ENCODE measurements at regions not wholly inside any gene's neighbourhood (a gene's known extent, or its start where the extent isn't known, plus 50 kb on each side); places are given as distances from the start of the nearest gene placed in this dataset.

DNA sequence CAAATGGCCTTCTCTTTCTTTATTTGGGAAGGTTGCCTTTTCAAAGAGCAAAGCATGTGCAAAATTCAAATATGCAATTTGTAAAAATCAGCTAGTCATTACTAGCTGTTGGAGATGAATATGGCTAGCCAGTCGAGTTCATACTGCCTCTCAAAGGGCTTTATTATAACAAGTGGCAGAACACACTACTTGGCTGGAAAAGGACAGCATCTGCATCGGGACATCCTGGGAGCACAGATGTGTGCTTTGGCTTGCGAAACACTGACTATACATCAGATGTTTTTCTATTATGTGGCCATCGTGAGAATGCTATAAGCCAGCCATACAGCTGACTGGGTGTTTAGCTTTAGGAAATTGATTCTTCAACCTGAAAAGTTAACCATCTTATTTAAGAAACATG lies 424.2 kb downstream of the KCTD12 start:
- no peak for TF ChIP-seq CTCF (IDR thresholded peaks at IDR 0.05; ENCODE audit: control extremely low read depth, extremely low read depth, low read depth, missing control alignments)
- DNase-seq (ENCODE audit: extremely low spot score) = no peak
- ChIA-PET POLR2A (no interaction called here), CTCF (interaction anchor here (0.8 to 2.1 kb wide), 5 partner anchors 10 to 766 kb away, joined by 3 to 9 read pairs (median 3); no protein-coding TSS in a partner anchor)

- POLR2A ChIA-PET = no interaction called here
Observed at GRCh38 chr13:76461484-76461883, 424.7 kb downstream of the KCTD12 start.

GRCh38 chr13:76459863-76460262 lies 426.3 kb downstream of the KCTD12 start:
- POLR2A ChIA-PET = no interaction called here
- no peak for TF ChIP-seq CTCF (IDR thresholded peaks at IDR 0.05; ENCODE audit: control extremely low read depth, extremely low read depth, low read depth, missing control alignments)
- DNase-seq (ENCODE audit: extremely low spot score) = no peak
- CTCF ChIA-PET = no interaction called here

More at GRCh38 chr13:76461484-76461883, 424.7 kb downstream of the KCTD12 start:
- CTCF ChIA-PET = interaction anchor here (1.1 to 2.1 kb wide), 4 partner anchors 11 to 766 kb away, joined by 3 to 9 read pairs (median 4); no protein-coding TSS in a partner anchor
- no peak for TF ChIP-seq CTCF (IDR thresholded peaks at IDR 0.05; ENCODE audit: control extremely low read depth, extremely low read depth, low read depth, missing control alignments)
- no peak for DNase-seq (ENCODE audit: extremely low spot score)

DNA sequence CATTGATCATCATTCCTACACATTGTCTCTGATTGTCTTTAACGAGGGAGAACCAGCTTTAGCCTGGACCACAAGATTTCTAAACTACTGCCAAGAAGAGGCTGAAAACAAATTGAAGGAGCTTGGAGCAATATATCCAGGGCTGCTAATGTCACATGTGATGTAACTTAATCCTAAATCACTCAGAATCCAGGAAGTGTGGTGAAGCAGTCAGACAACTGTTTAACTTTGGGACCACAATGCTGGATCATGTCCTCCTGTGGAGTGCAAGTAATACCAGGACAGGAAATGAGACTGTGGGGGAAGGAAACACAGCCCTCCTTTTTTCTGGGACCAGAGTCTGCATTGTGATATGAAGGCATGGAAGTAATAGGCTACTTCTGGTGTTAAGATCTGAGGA lies 430.2 kb downstream of the KCTD12 start:
- no peak for TF ChIP-seq CTCF (IDR thresholded peaks at IDR 0.05; ENCODE audit: control extremely low read depth, extremely low read depth, low read depth, missing control alignments)
- no peak for DNase-seq (ENCODE audit: extremely low spot score)
- ChIA-PET CTCF (interaction anchor here (1.1 kb wide), 1 partner anchor 18 kb away, joined by 3 read pairs; no protein-coding TSS in a partner anchor), POLR2A (no interaction called here)

GRCh38 chr13:76454991-76455390 lies 431.2 kb downstream of the KCTD12 start:
- CTCF ChIA-PET = interaction anchor here (0.8 kb wide), 1 partner anchor 20 kb away, joined by 3 read pairs; no protein-coding TSS in a partner anchor
- no peak for TF ChIP-seq CTCF (IDR thresholded peaks at IDR 0.05; ENCODE audit: control extremely low read depth, extremely low read depth, low read depth, missing control alignments)
- no peak for DNase-seq (ENCODE audit: extremely low spot score)
- POLR2A ChIA-PET = no interaction called here

DNA sequence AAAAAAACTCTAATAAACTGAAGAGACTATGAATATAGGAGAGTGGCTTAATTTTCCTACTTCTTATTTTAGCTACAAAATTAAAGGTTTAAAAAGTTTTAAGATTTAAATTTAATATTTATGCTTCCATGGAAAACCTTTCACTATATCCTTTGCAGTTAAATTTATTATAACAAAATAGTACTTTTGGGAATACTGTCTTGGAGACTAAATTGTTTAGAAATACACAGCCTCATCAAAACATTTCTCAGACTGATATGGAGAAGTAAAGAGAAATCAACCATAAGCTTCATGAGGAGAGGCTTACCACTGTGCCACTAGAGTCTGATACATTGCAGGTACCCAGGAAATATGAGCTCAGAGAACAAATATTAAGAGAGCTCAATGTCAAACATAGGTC lies 436.5 kb downstream of the KCTD12 start:
- ChIA-PET POLR2A (no interaction called here), CTCF (interaction anchor here (1.1 kb wide), 1 partner anchor 13 kb away, joined by 3 read pairs; no protein-coding TSS in a partner anchor)
- no peak for TF ChIP-seq CTCF (IDR thresholded peaks at IDR 0.05; ENCODE audit: control extremely low read depth, extremely low read depth, low read depth, missing control alignments)
- no peak for DNase-seq (ENCODE audit: extremely low spot score)
